CD4-positive, alpha-beta memory T cell (primary cell): ENCODE measurements at regions not wholly inside any gene's neighbourhood (a gene's known extent, or its start where the extent isn't known, plus 50 kb on each side); places are given as distances from the start of the nearest gene placed in this dataset.

ENCODE experiments used
- CTCF ChIA-PET: fragments of 350-600 bp; sonication (Branson Sonifier 250); formaldehyde crosslinking; loops from one replicate; lab custom pipeline; 2021; ENCODE audit warnings: inconsistent platforms; ENCODE audit not compliant: partially characterized antibody; lab: Charles Lee
- POLR2A ChIA-PET: fragments of 350-600 bp; sonication (Branson Sonifier 250); formaldehyde crosslinking; loops from one replicate; lab custom pipeline; 2021; ENCODE audit not compliant: partially characterized antibody; lab: Charles Lee
- DNase-seq, 5 donors: peaks; one replicate each; pipeline versions ENCODE4 v3.0.0 to v3.0.0-alpha.2; 2020 to 2022; ENCODE audit warnings: mixed read lengths in 1 of 5
- H3K27ac ChIP-seq: one replicate; pipeline ENCODE4 v1.7.0; 2013; ENCODE audit warnings: low read depth, low read length
- H3K27me3 ChIP-seq: 2 replicates; pipeline ENCODE4 v1.7.0; 2013; ENCODE audit warnings: mild to moderate bottlenecking, low read length, moderate library complexity; ENCODE audit not compliant: insufficient read depth
- H3K36me3 ChIP-seq: 2 replicates; pipeline ENCODE4 v1.7.0; 2013; ENCODE audit warnings: mild to moderate bottlenecking, low read length, moderate library complexity; ENCODE audit not compliant: insufficient read depth
- H3K4me1 ChIP-seq: 2 replicates; pipeline ENCODE4 v1.7.0; 2013; ENCODE audit warnings: mild to moderate bottlenecking, low read length, moderate library complexity; ENCODE audit not compliant: insufficient read depth
- H3K4me3 ChIP-seq, 2 donors: one replicate each; pipeline ENCODE4 v1.7.0; 2013; ENCODE audit warnings: low read length in 2 of 2, mild to moderate bottlenecking in 1 of 2
- H3K9me3 ChIP-seq, 2 donors: one replicate each; pipeline ENCODE4 v1.7.0; 2013; ENCODE audit warnings: low read length in 2 of 2, control low read depth in 1 of 2; ENCODE audit not compliant: control insufficient read depth in 1 of 2
- H3K27ac Mint-ChIP-seq, 7 donors: one replicate each; pipeline ENCODE4 v1.8.0; 2020 to 2021; ENCODE audit warnings: mixed read lengths in 7 of 7, mild to moderate bottlenecking in 6 of 7, inconsistent platforms in 3 of 7, moderate library complexity in 3 of 7
- H3K27me3 Mint-ChIP-seq, 2 donors: one replicate each; pipeline ENCODE4 v1.8.0; 2020 to 2021; ENCODE audit warnings: mixed read lengths in 2 of 2
- H3K36me3 Mint-ChIP-seq, 2 donors: one replicate each; pipeline ENCODE4 v1.8.0; 2020 to 2021; ENCODE audit warnings: mixed read lengths in 2 of 2, inconsistent platforms in 1 of 2, mild to moderate bottlenecking in 1 of 2
- H3K4me1 Mint-ChIP-seq, 4 donors: one replicate each; pipeline ENCODE4 v1.8.0; 2020 to 2021; ENCODE audit warnings: mixed read lengths in 4 of 4, mild to moderate bottlenecking in 1 of 4
- H3K4me3 Mint-ChIP-seq, 8 donors: one replicate each; pipeline ENCODE4 v1.8.0; 2020 to 2021; ENCODE audit warnings: mixed read lengths in 8 of 8, mild to moderate bottlenecking in 7 of 8, moderate library complexity in 6 of 8, inconsistent platforms in 3 of 8
- H3K9me3 Mint-ChIP-seq, 8 donors: one replicate each; pipeline ENCODE4 v1.8.0; 2020 to 2021; ENCODE audit warnings: mixed read lengths in 8 of 8, mild to moderate bottlenecking in 5 of 8, inconsistent platforms in 3 of 8, moderate library complexity in 1 of 8
- intact Hi-C: fragments of 100-400 bp; cut with micrococcal nuclease; formaldehyde crosslinking; loops from one replicate; pipeline ENCODE4 v1.15.1; 2023

DNA sequence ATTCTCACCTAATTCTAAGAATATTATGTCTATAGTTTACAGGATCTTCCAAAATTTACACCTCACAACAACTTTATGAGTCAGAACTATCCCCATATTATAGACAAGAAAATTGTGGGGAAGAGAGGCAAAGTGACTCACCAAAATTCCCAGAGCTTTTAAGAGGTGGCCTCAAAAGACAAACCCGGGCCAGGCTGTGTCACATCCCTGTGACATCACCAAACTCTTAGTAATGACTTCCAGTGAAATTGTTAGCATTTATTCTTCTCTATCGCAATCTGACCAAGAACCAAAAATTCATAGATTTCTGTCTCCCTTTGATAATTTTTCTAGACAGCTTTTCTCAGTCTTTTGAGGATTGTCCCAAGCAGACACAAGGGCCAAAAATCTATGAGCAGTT, 134.3 kb downstream of the SNX19 start:
- H3K27me3 ChIP-seq = no peaks in the 10 kb centered on the region
- no peak overlapping the region for H3K4me3 Mint-ChIP-seq
- H3K4me1 ChIP-seq = no peaks in the 10 kb centered on the region
- no peak overlapping the region for H3K27ac ChIP-seq
- ChIA-PET POLR2A (no interaction called here), CTCF (no interaction called here)
- H3K9me3 ChIP-seq = no peaks in the 10 kb centered on the region
- H3K27ac Mint-ChIP-seq = no peak overlapping the region
- H3K4me3 ChIP-seq = no peak overlapping the region
- no peak for DNase-seq
- no peaks in the 10 kb centered on the region for H3K36me3 ChIP-seq
- H3K27me3 Mint-ChIP-seq = peaks cover 2 to 3% of the 10 kb centered on the region in 2 donors
- no peaks in the 10 kb centered on the region for H3K4me1 Mint-ChIP-seq
- H3K9me3 Mint-ChIP-seq = peaks cover 0 to 2% (median 0%) of the 10 kb centered on the region in 8 donors
- intact Hi-C loops = no loop called here
- H3K36me3 Mint-ChIP-seq = no peaks in the 10 kb centered on the region

DNA sequence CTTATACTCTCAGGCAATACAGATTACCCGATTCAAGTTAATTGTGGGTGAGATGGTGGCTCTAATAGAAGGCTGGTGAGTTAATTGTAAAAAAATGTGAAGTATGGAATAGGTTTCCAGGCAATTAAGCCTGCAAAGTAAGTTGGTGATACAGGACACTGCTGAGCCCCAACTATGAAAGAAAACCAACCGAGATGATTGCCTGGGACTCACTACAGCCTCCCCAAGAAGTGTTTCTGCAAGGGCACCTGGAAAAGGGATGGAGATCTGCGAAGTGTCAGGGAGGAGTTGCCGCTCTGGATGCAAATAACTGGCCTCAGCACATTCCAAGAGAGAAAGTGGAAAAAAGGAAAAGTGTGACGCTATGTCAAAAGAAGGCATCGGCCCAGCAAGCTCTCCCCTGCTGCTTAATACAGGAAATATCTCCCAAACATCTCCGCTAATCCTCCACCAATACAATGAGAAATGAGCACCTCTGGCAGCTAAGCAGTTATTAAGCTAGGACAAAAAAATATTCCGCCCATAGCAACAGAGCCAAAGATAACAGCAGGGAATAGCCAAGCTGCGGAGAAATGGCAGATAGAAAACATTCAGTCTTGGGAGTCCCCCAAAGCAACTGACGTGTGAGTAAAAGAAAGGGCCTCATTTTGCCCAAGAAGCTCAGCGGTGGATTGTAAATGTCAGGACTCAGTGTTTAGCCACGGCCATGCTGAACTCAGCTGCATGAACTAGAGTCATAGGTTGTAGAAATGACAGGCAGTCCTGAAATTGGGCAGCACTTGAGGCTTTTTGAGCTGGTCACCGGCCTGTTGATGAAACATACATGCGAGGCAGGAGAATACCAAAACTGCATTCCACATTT, 133.7 kb downstream of the SNX19 start:
- POLR2A ChIA-PET = no interaction called here
- no peaks in the 10 kb centered on the region for H3K4me1 Mint-ChIP-seq
- H3K4me1 ChIP-seq = no peaks in the 10 kb centered on the region
- CTCF ChIA-PET = no interaction called here
- H3K4me3 Mint-ChIP-seq = no peak overlapping the region
- no peaks in the 10 kb centered on the region for H3K27me3 ChIP-seq
- peaks cover 0 to 3% of the 10 kb centered on the region in 2 donors for H3K27me3 Mint-ChIP-seq
- intact Hi-C loops = no loop called here
- H3K36me3 ChIP-seq = no peaks in the 10 kb centered on the region
- H3K4me3 ChIP-seq = no peak overlapping the region
- no peaks in the 10 kb centered on the region for H3K36me3 Mint-ChIP-seq
- H3K9me3 ChIP-seq = no peaks in the 10 kb centered on the region
- no peaks in the 10 kb centered on the region for H3K9me3 Mint-ChIP-seq
- H3K27ac ChIP-seq = no peak overlapping the region
- no peak for DNase-seq
- H3K27ac Mint-ChIP-seq = no peak overlapping the region

DNA sequence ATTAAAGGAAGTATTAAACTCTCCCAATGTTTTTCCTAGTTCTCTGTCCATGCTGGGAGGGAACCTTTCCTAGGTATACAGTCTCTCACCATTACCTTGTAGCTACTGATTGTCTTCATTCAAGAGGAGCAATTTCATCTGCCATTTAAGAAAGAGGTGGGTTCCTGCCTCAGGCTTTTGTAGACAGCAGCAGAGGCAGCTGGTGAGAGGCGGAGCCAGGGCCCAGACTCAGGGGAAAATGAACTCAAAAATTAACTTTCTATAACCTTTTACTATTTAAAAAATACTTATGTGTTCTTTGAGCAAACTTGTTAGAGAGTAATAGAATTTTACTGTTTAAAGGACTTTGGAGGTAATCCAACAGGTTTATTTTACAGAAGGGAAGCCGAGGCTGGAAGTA, 133.0 kb downstream of the SNX19 start:
- H3K27me3 Mint-ChIP-seq = peaks cover 0 to 7% of the 10 kb centered on the region in 2 donors
- no peak overlapping the region for H3K27ac ChIP-seq
- H3K4me1 ChIP-seq = no peaks in the 10 kb centered on the region
- peaks cover 0 to 3% (median 0%) of the 10 kb centered on the region in 8 donors for H3K9me3 Mint-ChIP-seq
- ChIA-PET POLR2A (no interaction called here), CTCF (no interaction called here)
- no peak overlapping the region for H3K4me3 ChIP-seq
- intact Hi-C loops = no loop called here
- no peak overlapping the region for H3K4me3 Mint-ChIP-seq
- H3K4me1 Mint-ChIP-seq = no peaks in the 10 kb centered on the region
- H3K9me3 ChIP-seq = no peaks in the 10 kb centered on the region
- H3K27ac Mint-ChIP-seq = no peak overlapping the region
- H3K36me3 Mint-ChIP-seq = no peaks in the 10 kb centered on the region
- no peaks in the 10 kb centered on the region for H3K27me3 ChIP-seq
- H3K36me3 ChIP-seq = no peaks in the 10 kb centered on the region
- no peak for DNase-seq

DNA sequence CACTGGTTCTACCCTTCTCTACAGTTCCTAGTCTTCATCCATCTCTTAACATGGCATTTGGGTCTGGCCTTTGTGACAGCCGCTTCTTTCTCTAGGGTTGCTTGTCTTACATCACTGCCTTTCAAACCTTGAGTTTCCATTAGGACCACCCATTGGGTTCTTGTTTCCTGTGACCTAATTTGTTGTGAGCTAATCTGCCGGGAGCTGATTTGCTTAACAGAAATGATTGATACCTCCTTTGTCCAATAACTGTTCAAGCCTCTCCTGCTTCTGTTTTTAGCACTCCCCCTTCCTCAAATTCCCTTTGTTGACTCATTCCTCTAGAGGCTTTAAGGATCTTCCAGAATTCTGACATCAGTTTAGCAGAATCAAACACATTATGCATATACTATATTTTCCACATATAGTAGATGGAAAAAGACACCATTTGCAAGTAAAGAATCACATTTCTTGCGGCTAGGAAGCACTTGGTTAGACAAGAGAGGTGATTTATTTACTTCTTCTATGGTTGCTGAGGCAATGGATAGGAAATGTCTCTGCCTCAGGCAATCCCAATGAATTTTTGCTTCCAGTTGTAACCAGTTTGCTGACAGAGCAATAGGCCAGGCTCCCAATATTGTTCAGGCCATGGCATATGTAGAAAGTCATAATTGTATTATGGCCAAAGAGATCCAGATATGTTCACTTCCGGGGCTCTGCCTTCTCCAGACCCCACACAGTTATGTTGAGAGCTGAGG, 130.7 kb downstream of the SNX19 start:
- H3K27me3 Mint-ChIP-seq = peaks cover 0 to 7% of the 10 kb centered on the region in 2 donors
- H3K4me1 Mint-ChIP-seq = no peaks in the 10 kb centered on the region
- Histone ChIP-seq H3K36me3 (no peaks in the 10 kb centered on the region), H3K4me1 (no peaks in the 10 kb centered on the region), H3K4me3 (no peak overlapping the region), H3K9me3 (no peaks in the 10 kb centered on the region), H3K27ac (no peak overlapping the region), H3K27me3 (no peaks in the 10 kb centered on the region)
- no peak for DNase-seq
- no peak overlapping the region for H3K27ac Mint-ChIP-seq
- intact Hi-C loops = no loop called here
- CTCF ChIA-PET = no interaction called here
- POLR2A ChIA-PET = no interaction called here
- peaks cover 0 to 6% (median 4%) of the 10 kb centered on the region in 8 donors for H3K9me3 Mint-ChIP-seq
- H3K36me3 Mint-ChIP-seq = no peaks in the 10 kb centered on the region
- no peak overlapping the region for H3K4me3 Mint-ChIP-seq

DNA sequence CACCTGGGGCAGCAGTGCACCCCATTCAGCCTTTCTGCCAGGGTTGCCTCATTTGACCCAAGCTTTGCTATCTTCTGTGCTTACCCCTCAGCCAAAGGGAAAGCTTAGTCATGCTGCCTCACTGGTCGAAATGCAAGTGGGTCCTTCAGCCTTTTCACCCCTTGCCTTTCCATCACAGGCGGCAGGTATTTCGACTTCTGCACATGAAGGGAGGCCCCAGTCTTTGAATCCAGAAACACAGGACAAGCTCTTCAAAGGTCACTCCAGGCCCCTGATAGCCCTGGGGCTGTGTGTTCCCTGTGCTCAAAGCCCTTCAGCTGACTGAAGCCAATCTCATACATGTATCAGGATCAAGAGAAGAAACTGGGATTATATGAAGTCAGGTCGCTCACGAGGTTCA, 129.7 kb downstream of the SNX19 start:
- no peak overlapping the region for H3K4me3 Mint-ChIP-seq
- Histone ChIP-seq H3K27ac (no peak overlapping the region), H3K4me1 (no peaks in the 10 kb centered on the region), H3K36me3 (no peaks in the 10 kb centered on the region), H3K27me3 (no peaks in the 10 kb centered on the region), H3K4me3 (no peak overlapping the region), H3K9me3 (no peaks in the 10 kb centered on the region)
- intact Hi-C loops = no loop called here
- H3K27me3 Mint-ChIP-seq = peaks cover 4 to 12% of the 10 kb centered on the region in 2 donors
- CTCF ChIA-PET = no interaction called here
- no peaks in the 10 kb centered on the region for H3K4me1 Mint-ChIP-seq
- no peaks in the 10 kb centered on the region for H3K36me3 Mint-ChIP-seq
- POLR2A ChIA-PET = no interaction called here
- peaks cover 0 to 15% (median 13%) of the 10 kb centered on the region in 8 donors for H3K9me3 Mint-ChIP-seq
- DNase-seq = no peak
- no peak overlapping the region for H3K27ac Mint-ChIP-seq

DNA sequence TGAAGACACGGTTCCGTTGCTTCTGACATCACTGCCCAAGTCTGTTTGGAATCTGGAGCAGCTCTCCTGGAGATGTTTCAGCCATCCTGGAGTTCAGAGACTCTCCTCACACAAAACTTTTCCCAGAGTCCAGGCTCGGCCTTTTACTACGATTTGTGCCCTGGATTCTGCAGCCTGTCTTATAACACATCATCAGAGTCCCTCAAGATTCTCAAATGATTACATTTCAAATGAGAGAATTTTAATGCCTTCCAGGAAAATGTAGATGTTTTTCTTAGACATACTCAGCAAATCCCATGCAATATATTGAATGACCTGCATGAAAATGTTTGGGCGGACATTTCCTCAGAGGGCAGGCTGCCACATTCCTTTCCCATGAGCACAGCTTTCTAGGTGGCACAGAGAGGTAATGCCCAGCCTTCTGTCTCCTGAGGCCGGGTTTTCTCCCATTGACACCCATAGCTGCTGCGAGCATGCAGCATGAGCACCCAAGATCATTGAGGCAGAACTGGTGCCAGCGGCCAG, 129.1 kb downstream of the SNX19 start:
- H3K27me3 ChIP-seq = no peaks in the 10 kb centered on the region
- intact Hi-C loops = no loop called here
- ChIA-PET CTCF (no interaction called here), POLR2A (no interaction called here)
- H3K4me1 Mint-ChIP-seq = no peaks in the 10 kb centered on the region
- no peak overlapping the region for H3K27ac Mint-ChIP-seq
- no peak for DNase-seq
- peaks cover 4 to 13% of the 10 kb centered on the region in 2 donors for H3K27me3 Mint-ChIP-seq
- H3K27ac ChIP-seq = no peak overlapping the region
- H3K4me3 Mint-ChIP-seq = no peak overlapping the region
- peaks cover 0 to 17% (median 13%) of the 10 kb centered on the region in 8 donors for H3K9me3 Mint-ChIP-seq
- H3K4me3 ChIP-seq = no peak overlapping the region
- H3K4me1 ChIP-seq = no peaks in the 10 kb centered on the region
- no peaks in the 10 kb centered on the region for H3K36me3 Mint-ChIP-seq
- no peaks in the 10 kb centered on the region for H3K36me3 ChIP-seq
- no peaks in the 10 kb centered on the region for H3K9me3 ChIP-seq

DNA sequence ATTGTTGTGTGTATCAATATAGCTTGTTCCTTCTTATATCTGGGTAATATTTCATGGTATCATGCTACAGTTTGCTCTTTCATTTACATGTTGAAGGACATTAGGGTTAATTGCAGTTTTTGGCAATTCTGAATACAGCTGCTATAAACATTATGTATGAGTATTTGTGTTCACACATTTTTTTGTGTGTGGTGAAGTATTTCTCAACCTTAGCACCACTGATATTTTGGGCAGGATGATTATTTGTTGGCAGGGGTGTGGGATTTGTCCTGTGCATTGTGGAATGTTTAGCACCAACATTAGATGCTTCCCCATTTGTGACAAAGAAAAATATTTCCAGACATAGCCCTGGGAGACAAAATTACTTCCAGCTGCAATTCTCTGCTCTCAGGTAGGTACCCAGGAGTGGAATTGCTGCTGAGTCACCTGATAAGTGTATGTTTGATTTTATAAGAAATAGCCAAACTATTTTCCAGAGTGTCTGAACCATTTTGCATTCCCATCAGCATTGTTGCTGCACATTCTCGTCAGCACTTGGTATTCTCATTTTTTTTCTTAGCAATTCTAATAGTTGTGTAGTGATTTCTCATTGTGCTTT, 128.2 kb downstream of the SNX19 start:
- H3K27me3 Mint-ChIP-seq = peaks cover 4 to 13% of the 10 kb centered on the region in 2 donors
- H3K9me3 Mint-ChIP-seq = peaks cover 0 to 22% (median 15%) of the 10 kb centered on the region in 8 donors
- Histone ChIP-seq H3K36me3 (no peaks in the 10 kb centered on the region), H3K4me1 (no peaks in the 10 kb centered on the region), H3K9me3 (no peaks in the 10 kb centered on the region), H3K27me3 (no peaks in the 10 kb centered on the region), H3K4me3 (no peak overlapping the region), H3K27ac (no peak overlapping the region)
- intact Hi-C loops = no loop called here
- H3K27ac Mint-ChIP-seq = no peak overlapping the region
- no peaks in the 10 kb centered on the region for H3K4me1 Mint-ChIP-seq
- H3K4me3 Mint-ChIP-seq = no peak overlapping the region
- no peaks in the 10 kb centered on the region for H3K36me3 Mint-ChIP-seq
- DNase-seq = no peak
- ChIA-PET CTCF (no interaction called here), POLR2A (no interaction called here)
